ENCODE measurements at regions not wholly inside any gene's neighbourhood (a gene's known extent, or its start where the extent isn't known, plus 50 kb on each side); places are given as distances from the start of the nearest gene placed in this dataset.

DNA sequence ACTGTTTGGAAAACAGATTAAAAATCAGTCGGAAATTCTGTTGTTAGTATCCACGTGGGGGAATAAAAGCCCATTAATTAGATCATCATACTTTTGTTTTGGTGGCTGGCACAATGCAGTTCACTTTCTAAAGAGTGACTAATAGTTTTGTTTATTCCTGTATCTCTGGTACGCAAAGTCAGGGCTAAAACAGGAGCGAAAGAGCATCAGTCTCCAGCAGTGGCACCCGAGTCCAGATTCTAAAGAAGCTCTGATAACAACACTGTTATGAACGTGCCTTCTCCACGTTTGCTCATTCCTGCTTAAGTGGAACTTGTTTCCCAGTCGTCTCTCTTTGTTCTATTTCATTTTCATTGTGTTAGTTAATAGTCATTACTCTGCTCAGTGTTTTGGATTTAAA lies 69.6 kb downstream of the HSPA13 start (continued):
- TF ChIP-seq, protein P1, sequence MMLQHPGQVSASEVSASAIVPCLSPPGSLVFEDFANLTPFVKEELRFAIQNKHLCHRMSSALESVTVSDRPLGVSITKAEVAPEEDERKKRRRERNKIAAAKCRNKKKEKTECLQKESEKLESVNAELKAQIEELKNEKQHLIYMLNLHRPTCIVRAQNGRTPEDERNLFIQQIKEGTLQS (CRISPR knock-in tag; conservative IDR thresholded peaks at IDR 0.05): no peak
- no peak for TF ChIP-seq GRHL2 (CRISPR knock-in tag; IDR thresholded peaks at IDR 0.05; ENCODE audit: insufficient replicate concordance, severe bottlenecking)
- TF ChIP-seq, protein P2, sequence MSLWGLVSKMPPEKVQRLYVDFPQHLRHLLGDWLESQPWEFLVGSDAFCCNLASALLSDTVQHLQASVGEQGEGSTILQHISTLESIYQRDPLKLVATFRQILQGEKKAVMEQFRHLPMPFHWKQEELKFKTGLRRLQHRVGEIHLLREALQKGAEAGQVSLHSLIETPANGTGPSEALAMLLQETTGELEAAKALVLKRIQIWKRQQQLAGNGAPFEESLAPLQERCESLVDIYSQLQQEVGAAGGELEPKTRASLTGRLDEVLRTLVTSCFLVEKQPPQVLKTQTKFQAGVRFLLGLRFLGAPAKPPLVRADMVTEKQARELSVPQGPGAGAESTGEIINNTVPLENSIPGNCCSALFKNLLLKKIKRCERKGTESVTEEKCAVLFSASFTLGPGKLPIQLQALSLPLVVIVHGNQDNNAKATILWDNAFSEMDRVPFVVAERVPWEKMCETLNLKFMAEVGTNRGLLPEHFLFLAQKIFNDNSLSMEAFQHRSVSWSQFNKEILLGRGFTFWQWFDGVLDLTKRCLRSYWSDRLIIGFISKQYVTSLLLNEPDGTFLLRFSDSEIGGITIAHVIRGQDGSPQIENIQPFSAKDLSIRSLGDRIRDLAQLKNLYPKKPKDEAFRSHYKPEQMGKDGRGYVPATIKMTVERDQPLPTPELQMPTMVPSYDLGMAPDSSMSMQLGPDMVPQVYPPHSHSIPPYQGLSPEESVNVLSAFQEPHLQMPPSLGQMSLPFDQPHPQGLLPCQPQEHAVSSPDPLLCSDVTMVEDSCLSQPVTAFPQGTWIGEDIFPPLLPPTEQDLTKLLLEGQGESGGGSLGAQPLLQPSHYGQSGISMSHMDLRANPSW (CRISPR knock-in tag; conservative IDR thresholded peaks at IDR 0.05; ENCODE audit: low read depth): no peak
- TF ChIP-seq, protein P3, sequence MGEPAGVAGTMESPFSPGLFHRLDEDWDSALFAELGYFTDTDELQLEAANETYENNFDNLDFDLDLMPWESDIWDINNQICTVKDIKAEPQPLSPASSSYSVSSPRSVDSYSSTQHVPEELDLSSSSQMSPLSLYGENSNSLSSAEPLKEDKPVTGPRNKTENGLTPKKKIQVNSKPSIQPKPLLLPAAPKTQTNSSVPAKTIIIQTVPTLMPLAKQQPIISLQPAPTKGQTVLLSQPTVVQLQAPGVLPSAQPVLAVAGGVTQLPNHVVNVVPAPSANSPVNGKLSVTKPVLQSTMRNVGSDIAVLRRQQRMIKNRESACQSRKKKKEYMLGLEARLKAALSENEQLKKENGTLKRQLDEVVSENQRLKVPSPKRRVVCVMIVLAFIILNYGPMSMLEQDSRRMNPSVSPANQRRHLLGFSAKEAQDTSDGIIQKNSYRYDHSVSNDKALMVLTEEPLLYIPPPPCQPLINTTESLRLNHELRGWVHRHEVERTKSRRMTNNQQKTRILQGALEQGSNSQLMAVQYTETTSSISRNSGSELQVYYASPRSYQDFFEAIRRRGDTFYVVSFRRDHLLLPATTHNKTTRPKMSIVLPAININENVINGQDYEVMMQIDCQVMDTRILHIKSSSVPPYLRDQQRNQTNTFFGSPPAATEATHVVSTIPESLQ (CRISPR knock-in tag; IDR thresholded peaks at IDR 0.05): no peak

DNA sequence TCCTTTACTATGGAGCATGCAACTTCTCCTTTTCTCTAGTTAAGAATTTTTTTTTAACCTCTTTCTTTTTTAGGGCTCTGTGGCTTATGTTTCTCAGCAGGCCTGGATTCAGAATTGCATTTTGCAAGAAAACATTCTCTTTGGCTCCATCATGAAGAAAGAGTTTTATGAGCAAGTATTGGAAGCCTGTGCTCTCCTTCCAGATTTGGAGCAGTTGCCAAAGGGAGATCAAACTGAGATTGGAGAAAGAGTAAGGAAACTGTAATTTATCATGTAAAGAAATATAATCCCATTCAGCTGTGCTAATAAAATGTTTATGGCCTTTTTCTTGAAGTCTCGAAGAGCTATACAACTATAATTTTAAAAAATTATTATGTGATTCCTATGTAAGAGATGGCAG lies 70.1 kb downstream of the HSPA13 start:
- POLR2A ChIA-PET: interaction anchor here (0.6 kb wide), 1 partner anchor 8 kb away, joined by 4 read pairs; no protein-coding TSS in a partner anchor
- H3K4me1 Mint-ChIP-seq: peaks cover 11% of the 10 kb centered on the region
- H3K27ac Mint-ChIP-seq: no peak overlapping the region
- DNase-seq (ENCODE audit: low spot score) (no peak), ATAC-seq (no peak)
- H3K4me3 Mint-ChIP-seq: no peak overlapping the region
- H3K9me3 Mint-ChIP-seq: no peaks in the 10 kb centered on the region
- TF ChIP-seq, protein P4, sequence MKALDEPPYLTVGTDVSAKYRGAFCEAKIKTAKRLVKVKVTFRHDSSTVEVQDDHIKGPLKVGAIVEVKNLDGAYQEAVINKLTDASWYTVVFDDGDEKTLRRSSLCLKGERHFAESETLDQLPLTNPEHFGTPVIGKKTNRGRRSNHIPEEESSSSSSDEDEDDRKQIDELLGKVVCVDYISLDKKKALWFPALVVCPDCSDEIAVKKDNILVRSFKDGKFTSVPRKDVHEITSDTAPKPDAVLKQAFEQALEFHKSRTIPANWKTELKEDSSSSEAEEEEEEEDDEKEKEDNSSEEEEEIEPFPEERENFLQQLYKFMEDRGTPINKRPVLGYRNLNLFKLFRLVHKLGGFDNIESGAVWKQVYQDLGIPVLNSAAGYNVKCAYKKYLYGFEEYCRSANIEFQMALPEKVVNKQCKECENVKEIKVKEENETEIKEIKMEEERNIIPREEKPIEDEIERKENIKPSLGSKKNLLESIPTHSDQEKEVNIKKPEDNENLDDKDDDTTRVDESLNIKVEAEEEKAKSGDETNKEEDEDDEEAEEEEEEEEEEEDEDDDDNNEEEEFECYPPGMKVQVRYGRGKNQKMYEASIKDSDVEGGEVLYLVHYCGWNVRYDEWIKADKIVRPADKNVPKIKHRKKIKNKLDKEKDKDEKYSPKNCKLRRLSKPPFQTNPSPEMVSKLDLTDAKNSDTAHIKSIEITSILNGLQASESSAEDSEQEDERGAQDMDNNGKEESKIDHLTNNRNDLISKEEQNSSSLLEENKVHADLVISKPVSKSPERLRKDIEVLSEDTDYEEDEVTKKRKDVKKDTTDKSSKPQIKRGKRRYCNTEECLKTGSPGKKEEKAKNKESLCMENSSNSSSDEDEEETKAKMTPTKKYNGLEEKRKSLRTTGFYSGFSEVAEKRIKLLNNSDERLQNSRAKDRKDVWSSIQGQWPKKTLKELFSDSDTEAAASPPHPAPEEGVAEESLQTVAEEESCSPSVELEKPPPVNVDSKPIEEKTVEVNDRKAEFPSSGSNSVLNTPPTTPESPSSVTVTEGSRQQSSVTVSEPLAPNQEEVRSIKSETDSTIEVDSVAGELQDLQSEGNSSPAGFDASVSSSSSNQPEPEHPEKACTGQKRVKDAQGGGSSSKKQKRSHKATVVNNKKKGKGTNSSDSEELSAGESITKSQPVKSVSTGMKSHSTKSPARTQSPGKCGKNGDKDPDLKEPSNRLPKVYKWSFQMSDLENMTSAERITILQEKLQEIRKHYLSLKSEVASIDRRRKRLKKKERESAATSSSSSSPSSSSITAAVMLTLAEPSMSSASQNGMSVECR (CRISPR knock-in tag; IDR thresholded peaks at IDR 0.05; ENCODE audit: borderline replicate concordance): no peak
- TF ChIP-seq ESRRA (CRISPR knock-in tag; IDR thresholded peaks at IDR 0.05; ENCODE audit: borderline replicate concordance) (no peak), IRF2 (CRISPR knock-in tag; IDR thresholded peaks at IDR 0.05; ENCODE audit: borderline replicate concordance, low read depth) (no peak), ZNF423 (CRISPR knock-in tag; IDR thresholded peaks at IDR 0.05) (no peak), ZNF219 (CRISPR knock-in tag; IDR thresholded peaks at IDR 0.05; ENCODE audit: borderline replicate concordance) (no peak), SMAD4 (CRISPR knock-in tag; IDR thresholded peaks at IDR 0.05) (no peak), ZNF416 (CRISPR knock-in tag; IDR thresholded peaks at IDR 0.05) (no peak)
- TF ChIP-seq, protein P5, sequence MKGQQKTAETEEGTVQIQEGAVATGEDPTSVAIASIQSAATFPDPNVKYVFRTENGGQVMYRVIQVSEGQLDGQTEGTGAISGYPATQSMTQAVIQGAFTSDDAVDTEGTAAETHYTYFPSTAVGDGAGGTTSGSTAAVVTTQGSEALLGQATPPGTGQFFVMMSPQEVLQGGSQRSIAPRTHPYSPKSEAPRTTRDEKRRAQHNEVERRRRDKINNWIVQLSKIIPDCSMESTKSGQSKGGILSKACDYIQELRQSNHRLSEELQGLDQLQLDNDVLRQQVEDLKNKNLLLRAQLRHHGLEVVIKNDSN (CRISPR knock-in tag; IDR thresholded peaks at IDR 0.05): no peak
- TF ChIP-seq, protein P6, sequence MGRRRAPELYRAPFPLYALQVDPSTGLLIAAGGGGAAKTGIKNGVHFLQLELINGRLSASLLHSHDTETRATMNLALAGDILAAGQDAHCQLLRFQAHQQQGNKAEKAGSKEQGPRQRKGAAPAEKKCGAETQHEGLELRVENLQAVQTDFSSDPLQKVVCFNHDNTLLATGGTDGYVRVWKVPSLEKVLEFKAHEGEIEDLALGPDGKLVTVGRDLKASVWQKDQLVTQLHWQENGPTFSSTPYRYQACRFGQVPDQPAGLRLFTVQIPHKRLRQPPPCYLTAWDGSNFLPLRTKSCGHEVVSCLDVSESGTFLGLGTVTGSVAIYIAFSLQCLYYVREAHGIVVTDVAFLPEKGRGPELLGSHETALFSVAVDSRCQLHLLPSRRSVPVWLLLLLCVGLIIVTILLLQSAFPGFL (CRISPR knock-in tag; IDR thresholded peaks at IDR 0.05; ENCODE audit: borderline replicate concordance): no peak
- TF ChIP-seq, protein P7, sequence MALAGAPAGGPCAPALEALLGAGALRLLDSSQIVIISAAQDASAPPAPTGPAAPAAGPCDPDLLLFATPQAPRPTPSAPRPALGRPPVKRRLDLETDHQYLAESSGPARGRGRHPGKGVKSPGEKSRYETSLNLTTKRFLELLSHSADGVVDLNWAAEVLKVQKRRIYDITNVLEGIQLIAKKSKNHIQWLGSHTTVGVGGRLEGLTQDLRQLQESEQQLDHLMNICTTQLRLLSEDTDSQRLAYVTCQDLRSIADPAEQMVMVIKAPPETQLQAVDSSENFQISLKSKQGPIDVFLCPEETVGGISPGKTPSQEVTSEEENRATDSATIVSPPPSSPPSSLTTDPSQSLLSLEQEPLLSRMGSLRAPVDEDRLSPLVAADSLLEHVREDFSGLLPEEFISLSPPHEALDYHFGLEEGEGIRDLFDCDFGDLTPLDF (CRISPR knock-in tag; IDR thresholded peaks at IDR 0.05): no peak
- TF ChIP-seq, protein P8, sequence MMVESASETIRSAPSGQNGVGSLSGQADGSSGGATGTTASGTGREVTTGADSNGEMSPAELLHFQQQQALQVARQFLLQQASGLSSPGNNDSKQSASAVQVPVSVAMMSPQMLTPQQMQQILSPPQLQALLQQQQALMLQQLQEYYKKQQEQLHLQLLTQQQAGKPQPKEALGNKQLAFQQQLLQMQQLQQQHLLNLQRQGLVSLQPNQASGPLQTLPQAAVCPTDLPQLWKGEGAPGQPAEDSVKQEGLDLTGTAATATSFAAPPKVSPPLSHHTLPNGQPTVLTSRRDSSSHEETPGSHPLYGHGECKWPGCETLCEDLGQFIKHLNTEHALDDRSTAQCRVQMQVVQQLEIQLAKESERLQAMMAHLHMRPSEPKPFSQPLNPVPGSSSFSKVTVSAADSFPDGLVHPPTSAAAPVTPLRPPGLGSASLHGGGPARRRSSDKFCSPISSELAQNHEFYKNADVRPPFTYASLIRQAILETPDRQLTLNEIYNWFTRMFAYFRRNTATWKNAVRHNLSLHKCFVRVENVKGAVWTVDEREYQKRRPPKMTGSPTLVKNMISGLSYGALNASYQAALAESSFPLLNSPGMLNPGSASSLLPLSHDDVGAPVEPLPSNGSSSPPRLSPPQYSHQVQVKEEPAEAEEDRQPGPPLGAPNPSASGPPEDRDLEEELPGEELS (CRISPR knock-in tag; IDR thresholded peaks at IDR 0.05): no peak
- TF ChIP-seq, protein P9, sequence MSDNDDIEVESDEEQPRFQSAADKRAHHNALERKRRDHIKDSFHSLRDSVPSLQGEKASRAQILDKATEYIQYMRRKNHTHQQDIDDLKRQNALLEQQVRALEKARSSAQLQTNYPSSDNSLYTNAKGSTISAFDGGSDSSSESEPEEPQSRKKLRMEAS (CRISPR knock-in tag; IDR thresholded peaks at IDR 0.05): no peak
- H3K36me3 Mint-ChIP-seq: no peaks in the 10 kb centered on the region
- CTCF ChIA-PET: no interaction called here
- no peaks in the 10 kb centered on the region for H3K27me3 Mint-ChIP-seq (ENCODE audit: low read depth)
